ENCODE measurements at regions not wholly inside any gene's neighbourhood (a gene's known extent, or its start where the extent isn't known, plus 50 kb on each side); places are given as distances from the start of the nearest gene placed in this dataset.

DNA sequence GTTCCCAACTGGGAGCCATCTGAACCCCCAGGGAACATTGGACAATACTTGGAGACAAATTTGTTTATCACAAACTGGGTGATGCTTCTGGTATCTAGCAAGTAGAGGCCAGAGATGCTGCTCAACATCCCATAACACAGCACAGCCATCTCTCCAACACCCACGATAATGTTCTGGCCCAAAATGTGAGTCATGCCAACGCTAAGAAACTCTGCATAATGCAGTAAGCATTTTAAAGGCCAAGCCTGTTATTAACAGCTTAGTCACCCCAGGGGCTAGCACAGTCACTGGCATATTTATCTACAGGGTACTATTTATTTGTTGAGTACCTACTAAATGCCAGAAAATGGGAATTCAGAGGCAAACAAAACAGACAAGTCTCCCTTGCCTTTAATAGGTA lies 873.1 kb upstream of the TMEM132C start:
- Mint-ChIP-seq H3K4me3 (no peak overlapping the region), H3K36me3 (no peaks in the 10 kb centered on the region), H3K27ac (no peak overlapping the region), H3K9me3 (ENCODE audit: low read depth) (no peaks in the 10 kb centered on the region), H3K27me3 (peaks cover 4% of the 10 kb centered on the region), H3K4me1 (ENCODE audit: low read depth) (no peaks in the 10 kb centered on the region)

DNA sequence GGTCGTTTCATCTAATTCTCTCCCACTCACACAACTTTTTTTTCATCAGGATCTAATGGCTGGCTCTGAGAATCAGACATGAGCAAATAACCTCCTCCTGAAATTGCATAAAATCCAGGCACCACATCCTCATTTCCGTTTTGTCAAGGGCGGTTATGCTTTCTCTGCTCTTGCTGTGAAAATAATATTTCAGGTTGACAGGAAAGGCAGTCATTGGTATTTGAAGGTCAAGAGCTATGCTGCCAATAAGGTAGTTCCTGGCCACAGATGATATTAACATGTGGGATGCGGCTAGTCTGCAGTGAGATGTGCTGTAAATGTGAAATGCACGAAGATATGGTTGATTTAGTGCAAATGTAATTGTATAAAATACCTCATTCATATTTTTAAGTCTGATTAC lies 870.2 kb upstream of the TMEM132C start:
- no peak overlapping the region for H3K4me3 Mint-ChIP-seq
- H3K27me3 Mint-ChIP-seq: peaks cover 4% of the 10 kb centered on the region
- H3K27ac Mint-ChIP-seq: no peak overlapping the region
- H3K36me3 Mint-ChIP-seq: no peaks in the 10 kb centered on the region
- H3K4me1 Mint-ChIP-seq (ENCODE audit: low read depth): no peaks in the 10 kb centered on the region
- H3K9me3 Mint-ChIP-seq (ENCODE audit: low read depth): no peaks in the 10 kb centered on the region

DNA sequence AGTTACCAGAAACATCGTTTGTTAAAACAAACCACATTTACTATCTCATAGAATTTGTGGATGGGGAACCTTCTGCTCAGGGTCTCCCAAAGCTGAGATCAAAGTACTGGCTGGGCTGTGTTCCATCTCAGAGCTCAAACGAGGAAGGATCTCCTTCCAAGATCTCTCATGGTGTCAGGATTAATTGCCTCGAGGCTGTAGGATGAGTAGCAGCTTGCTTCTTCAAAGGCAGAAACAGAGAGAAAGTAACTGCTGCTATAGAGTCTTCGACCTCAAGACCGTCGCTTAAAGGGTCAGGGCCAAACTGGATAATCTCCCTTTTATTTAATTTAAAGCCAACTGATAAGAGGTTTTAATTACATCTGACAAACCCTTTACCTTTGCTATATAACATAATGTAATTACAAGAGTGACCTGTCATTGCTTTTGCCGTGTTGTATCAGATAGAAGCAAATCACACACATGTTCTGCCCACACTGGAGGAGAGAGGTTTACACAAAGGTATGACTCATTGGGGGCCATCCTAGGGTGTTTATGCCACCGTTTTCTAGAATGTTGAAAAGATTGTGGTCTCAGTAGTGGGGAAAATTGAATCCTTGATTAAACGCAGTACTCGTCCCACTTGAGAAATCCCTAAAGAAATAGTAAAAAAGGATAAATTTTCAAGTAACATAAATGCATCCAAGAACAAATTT lies 868.8 kb upstream of the TMEM132C start:
- Mint-ChIP-seq H3K36me3 (no peaks in the 10 kb centered on the region), H3K27ac (no peak overlapping the region), H3K9me3 (ENCODE audit: low read depth) (no peaks in the 10 kb centered on the region), H3K4me1 (ENCODE audit: low read depth) (no peaks in the 10 kb centered on the region), H3K27me3 (peaks cover 2% of the 10 kb centered on the region), H3K4me3 (no peak overlapping the region)

DNA sequence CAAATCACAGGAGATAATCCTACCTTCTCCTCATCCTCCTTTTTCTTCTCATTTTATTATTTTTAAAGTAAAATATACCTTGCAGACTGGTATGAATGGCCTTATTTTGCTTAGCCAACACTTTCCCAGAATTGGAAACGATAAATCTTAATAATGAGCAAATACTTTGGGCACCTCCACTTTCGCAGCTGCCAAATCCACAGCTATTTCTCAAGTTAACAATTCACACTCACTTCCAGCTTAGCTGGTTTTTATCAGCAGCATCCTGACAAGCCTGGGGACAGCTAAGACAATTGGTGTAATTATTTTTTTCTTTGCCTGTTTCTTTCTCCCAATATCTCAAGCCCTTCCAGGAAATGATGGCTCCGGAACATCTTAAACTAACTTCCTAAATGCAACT lies 867.5 kb upstream of the TMEM132C start:
- H3K9me3 Mint-ChIP-seq (ENCODE audit: low read depth): no peaks in the 10 kb centered on the region
- no peaks in the 10 kb centered on the region for H3K27me3 Mint-ChIP-seq
- H3K36me3 Mint-ChIP-seq: no peaks in the 10 kb centered on the region
- H3K4me3 Mint-ChIP-seq: no peak overlapping the region
- H3K27ac Mint-ChIP-seq: no peak overlapping the region
- no peaks in the 10 kb centered on the region for H3K4me1 Mint-ChIP-seq (ENCODE audit: low read depth)

DNA sequence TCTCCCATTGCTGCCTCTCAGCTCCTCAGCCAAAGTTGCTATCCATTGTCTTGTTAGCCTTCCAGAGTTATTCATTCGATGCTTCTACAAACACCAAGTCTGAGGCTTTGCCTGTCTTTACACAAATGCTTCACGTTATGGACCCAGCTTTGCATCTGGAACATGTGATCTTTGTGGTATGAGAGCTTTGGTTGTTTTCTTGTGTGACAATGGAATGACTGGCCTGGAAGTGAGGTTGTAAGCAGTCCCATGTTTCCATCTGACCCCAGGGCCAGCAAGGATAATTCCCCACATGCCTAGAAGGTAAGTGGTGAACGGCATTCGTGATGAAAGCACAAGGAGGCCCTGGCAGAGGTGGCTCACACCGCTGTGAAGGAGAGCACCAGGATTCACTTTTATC lies 866.7 kb upstream of the TMEM132C start:
- Mint-ChIP-seq H3K9me3 (ENCODE audit: low read depth) (no peaks in the 10 kb centered on the region), H3K36me3 (no peaks in the 10 kb centered on the region)

DNA sequence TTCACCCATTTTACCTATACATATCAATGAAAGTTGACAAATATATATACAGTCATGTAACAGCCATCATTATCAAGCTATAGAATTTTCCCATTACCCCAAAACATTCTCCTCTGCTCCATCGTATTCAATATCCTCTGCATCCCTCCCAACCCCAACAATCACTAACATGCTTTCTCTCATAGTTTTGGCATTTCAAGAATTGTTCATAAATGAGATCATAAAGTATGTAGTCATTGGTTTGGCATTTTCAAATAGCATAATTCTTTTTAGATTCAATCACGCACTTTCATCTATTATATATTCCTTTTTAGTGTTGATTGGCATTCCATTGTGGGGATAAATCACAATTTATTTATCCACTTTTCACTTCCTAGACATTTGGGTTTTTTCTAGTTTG lies 866.0 kb upstream of the TMEM132C start:
- H3K36me3 Mint-ChIP-seq: no peaks in the 10 kb centered on the region
- H3K9me3 Mint-ChIP-seq (ENCODE audit: low read depth): no peaks in the 10 kb centered on the region
- H3K27me3 Mint-ChIP-seq: no peaks in the 10 kb centered on the region
- no peak overlapping the region for H3K27ac Mint-ChIP-seq
- no peaks in the 10 kb centered on the region for H3K4me1 Mint-ChIP-seq (ENCODE audit: low read depth)
- H3K4me3 Mint-ChIP-seq: no peak overlapping the region

More for the DNA sequence above, 866.7 kb upstream of the TMEM132C start:
- no peak overlapping the region for H3K27ac Mint-ChIP-seq
- H3K4me1 Mint-ChIP-seq (ENCODE audit: low read depth): no peaks in the 10 kb centered on the region
- H3K4me3 Mint-ChIP-seq: no peak overlapping the region
- H3K27me3 Mint-ChIP-seq: no peaks in the 10 kb centered on the region

DNA sequence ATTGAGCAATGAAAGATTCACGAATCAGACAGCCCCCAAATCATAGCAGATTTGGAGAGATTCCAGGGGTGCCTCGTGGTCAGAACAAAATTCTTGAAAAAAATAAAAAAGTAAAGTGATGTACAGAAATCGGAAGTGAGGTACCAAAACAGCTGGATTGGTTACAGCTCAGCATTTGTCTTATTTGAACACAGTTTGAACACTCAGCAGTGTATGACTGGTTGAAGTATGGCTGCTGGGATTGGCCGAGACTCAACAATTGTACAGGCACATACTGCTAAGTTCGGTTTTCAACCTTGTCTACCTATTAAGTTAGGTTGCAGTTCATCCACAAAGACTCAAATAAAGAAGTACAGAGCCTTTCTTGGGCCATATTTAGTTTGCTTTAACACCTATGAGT lies 865.4 kb upstream of the TMEM132C start:
- no peak overlapping the region for H3K27ac Mint-ChIP-seq
- no peak overlapping the region for H3K4me3 Mint-ChIP-seq
- no peaks in the 10 kb centered on the region for H3K4me1 Mint-ChIP-seq (ENCODE audit: low read depth)
- no peaks in the 10 kb centered on the region for H3K27me3 Mint-ChIP-seq
- H3K36me3 Mint-ChIP-seq: no peaks in the 10 kb centered on the region
- H3K9me3 Mint-ChIP-seq (ENCODE audit: low read depth): no peaks in the 10 kb centered on the region

DNA sequence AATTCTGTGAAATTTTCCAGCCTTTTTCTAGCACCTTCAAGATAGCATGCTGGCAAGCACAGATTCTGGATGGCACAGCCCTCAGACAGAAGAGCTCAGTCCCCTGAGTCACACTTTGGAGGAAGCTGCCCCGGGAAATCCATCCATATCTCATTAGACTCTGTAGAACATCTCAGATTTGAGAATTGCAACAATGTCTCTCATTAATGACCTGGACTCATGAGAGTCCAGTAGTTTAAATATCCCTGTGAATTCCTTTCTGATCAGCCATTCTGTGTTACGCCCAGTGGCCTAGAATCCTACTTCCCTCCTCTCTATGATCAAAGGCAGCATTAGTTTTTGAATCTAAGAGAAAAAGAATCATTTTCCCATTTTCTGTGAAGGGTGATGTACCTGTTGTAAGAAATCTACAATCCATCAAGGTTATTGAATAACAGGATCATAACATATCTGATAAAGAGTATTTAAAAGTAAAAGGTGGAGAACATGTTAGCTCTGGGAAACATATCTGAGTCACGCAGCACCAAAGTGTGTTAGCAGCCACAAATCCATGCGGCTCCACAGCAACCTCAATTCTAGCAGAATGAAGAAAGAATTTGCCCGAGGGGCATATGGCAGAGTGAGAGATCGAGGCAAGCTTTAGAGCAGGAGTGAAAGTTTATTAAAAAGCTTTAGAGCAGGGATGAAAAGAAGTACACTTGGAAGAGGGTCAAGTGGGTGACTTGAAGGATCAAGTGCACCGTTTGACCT lies 855.6 kb upstream of the TMEM132C start:
- Mint-ChIP-seq H3K36me3 (no peaks in the 10 kb centered on the region), H3K27me3 (no peaks in the 10 kb centered on the region), H3K4me1 (ENCODE audit: low read depth) (no peaks in the 10 kb centered on the region), H3K27ac (no peak overlapping the region), H3K9me3 (ENCODE audit: low read depth) (no peaks in the 10 kb centered on the region), H3K4me3 (no peak overlapping the region)

DNA sequence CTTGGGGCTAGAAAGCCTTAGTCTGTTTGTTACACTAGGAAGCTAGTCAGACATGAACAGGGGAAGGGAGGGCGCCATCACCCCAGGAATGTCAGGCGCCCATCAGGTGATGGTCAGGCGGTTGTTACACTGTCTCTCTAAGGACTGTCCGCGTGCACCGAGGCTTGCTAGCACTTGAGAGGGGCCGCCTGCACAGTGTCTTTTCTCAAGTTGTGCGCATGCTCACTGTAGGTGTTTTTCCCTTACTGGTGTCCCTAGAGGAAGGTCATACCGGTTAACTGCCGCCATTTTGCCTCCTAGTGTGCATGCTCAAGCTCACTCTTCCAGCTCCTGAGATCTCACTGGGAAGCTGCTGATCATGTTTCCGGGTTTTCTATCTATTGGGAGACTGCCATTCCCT lies 855.0 kb upstream of the TMEM132C start:
- H3K4me3 Mint-ChIP-seq: no peak overlapping the region
- no peaks in the 10 kb centered on the region for H3K4me1 Mint-ChIP-seq (ENCODE audit: low read depth)
- H3K36me3 Mint-ChIP-seq: no peaks in the 10 kb centered on the region
- no peak overlapping the region for H3K27ac Mint-ChIP-seq
- H3K27me3 Mint-ChIP-seq: no peaks in the 10 kb centered on the region
- H3K9me3 Mint-ChIP-seq (ENCODE audit: low read depth): peaks cover 3% of the 10 kb centered on the region

DNA sequence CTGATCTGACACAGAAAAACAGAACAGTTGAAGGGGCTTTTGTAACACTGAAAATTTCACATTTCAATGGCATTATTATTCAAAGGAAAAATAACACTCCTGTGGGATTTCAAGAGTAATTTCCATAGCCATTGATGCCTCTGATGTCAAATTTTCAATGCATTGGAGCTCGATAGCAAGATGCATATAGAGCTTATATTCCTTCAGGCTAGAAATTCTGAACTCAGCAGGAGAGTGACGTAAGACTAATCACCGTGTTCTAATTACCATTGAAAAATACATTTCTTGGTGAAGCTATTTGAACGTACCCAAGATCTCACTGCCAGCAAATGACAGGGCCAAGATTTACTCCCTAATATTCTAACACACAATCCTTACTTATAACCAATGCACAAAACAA lies 854.1 kb upstream of the TMEM132C start:
- Mint-ChIP-seq H3K9me3 (ENCODE audit: low read depth) (peaks cover 8% of the 10 kb centered on the region), H3K4me1 (ENCODE audit: low read depth) (no peaks in the 10 kb centered on the region), H3K27ac (no peak overlapping the region), H3K36me3 (no peaks in the 10 kb centered on the region), H3K4me3 (no peak overlapping the region), H3K27me3 (no peaks in the 10 kb centered on the region)

DNA sequence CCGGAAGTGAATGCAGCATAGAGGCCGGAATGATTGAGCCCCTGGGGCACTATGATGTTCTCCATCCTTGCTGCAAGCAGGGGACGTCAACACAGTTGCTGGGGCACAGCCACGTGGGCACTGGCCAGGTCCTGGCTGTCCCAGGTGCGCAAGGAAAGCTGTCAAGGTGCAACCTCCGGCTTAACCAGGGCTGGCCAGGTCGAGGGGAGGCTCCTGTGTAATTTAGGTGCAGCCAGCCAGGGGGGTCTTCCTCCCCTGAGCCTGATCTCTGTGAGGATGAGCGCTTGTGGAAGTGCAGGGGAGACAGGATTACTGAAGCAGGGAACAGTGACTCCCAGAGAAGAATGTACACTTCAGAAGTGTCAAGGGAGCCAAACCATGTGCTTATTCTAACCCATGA lies 852.8 kb upstream of the TMEM132C start:
- no peaks in the 10 kb centered on the region for H3K36me3 Mint-ChIP-seq
- no peak overlapping the region for H3K27ac Mint-ChIP-seq
- H3K27me3 Mint-ChIP-seq: no peaks in the 10 kb centered on the region
- H3K4me3 Mint-ChIP-seq: no peak overlapping the region
- peaks cover 10% of the 10 kb centered on the region for H3K9me3 Mint-ChIP-seq (ENCODE audit: low read depth)
- no peaks in the 10 kb centered on the region for H3K4me1 Mint-ChIP-seq (ENCODE audit: low read depth)

DNA sequence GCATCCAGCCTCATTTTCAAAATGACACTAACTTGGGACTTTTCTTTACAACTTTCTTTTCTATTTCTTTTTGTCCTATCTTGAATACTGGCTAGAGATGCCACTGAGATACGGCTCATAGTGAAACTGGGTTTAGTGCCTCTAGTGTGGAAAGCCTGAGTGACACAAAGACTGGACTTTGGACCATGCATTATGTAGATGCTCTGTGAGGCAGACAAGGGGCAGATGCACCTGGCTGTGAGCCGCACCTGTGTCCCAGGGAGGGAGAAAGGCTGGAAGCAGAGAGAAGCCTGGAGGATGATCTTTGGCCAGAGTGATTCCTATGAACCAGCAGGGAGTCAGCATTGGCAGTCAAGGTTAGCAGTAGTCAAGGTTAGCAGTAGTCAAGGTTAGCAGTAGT lies 852.3 kb upstream of the TMEM132C start:
- H3K9me3 Mint-ChIP-seq (ENCODE audit: low read depth): peaks cover 10% of the 10 kb centered on the region
- no peaks in the 10 kb centered on the region for H3K4me1 Mint-ChIP-seq (ENCODE audit: low read depth)
- no peaks in the 10 kb centered on the region for H3K36me3 Mint-ChIP-seq
- H3K4me3 Mint-ChIP-seq: no peak overlapping the region
- H3K27me3 Mint-ChIP-seq: no peaks in the 10 kb centered on the region
- H3K27ac Mint-ChIP-seq: no peak overlapping the region

DNA sequence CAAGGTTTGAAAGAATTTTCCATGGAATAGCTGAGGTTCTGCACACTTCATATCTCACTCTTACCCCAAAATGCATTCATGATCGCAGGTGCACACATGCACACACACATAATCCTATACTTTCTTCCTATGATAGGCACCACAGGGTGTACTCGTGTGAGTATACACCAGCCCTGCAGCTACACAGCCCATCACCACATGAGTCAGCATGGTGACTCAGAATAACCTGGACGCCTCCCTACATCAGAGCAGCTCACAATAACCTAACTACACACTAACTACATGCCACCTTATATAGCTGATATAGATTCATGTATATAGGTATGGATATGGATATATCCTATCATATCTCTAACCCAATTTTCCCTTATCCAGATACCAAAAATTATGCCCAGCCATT lies 850.2 kb upstream of the TMEM132C start:
- Mint-ChIP-seq H3K36me3 (no peaks in the 10 kb centered on the region), H3K9me3 (ENCODE audit: low read depth) (peaks cover 10% of the 10 kb centered on the region), H3K27me3 (peaks cover 2% of the 10 kb centered on the region), H3K4me3 (no peak overlapping the region), H3K27ac (no peak overlapping the region), H3K4me1 (ENCODE audit: low read depth) (no peaks in the 10 kb centered on the region)

DNA sequence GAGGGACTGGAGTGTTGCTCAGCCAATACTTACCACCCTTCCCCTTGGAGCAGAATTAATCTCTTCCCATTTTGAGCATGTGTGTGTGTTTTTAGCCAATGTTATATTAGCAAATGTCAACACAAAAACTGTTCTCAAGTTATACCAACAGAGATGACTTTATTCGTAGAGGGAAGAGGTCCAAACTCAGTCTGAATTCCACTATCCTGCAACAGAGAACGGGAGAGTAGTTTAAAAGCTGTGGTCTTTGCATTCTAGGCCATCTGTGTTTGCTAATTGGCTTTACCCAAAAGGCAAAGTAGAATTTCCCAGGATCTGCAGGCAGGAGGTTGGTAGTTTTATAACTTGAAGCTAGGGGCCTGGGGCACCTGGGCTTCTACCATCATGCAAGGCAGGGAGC lies 847.9 kb upstream of the TMEM132C start:
- H3K36me3 Mint-ChIP-seq: no peaks in the 10 kb centered on the region
- peaks cover 2% of the 10 kb centered on the region for H3K27me3 Mint-ChIP-seq
- H3K4me1 Mint-ChIP-seq (ENCODE audit: low read depth): no peaks in the 10 kb centered on the region
- no peak overlapping the region for H3K4me3 Mint-ChIP-seq
- no peak overlapping the region for H3K27ac Mint-ChIP-seq
- peaks cover 10% of the 10 kb centered on the region for H3K9me3 Mint-ChIP-seq (ENCODE audit: low read depth)

DNA sequence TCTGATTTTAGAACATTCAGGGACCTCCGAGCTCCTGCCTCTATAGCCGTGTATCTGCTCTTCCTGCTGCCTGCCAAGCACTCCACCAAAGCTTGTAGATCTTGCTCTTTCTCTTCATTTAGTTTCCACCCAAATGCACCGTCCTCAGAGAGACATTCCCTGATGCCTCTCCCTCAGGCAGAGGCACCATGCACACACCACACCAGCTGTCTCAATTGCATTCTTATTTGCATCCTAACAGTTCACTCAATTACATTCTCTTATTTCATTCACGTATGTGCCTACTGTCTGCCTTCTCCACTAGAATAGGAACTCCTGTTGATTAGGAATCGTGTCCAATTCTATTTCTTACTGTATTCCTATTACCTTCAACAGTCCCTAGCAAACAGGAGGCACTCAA lies 845.4 kb upstream of the TMEM132C start:
- no peak overlapping the region for H3K4me3 Mint-ChIP-seq
- H3K36me3 Mint-ChIP-seq: no peaks in the 10 kb centered on the region
- H3K4me1 Mint-ChIP-seq (ENCODE audit: low read depth): no peaks in the 10 kb centered on the region
- H3K27ac Mint-ChIP-seq: no peak overlapping the region
- peaks cover 10% of the 10 kb centered on the region for H3K9me3 Mint-ChIP-seq (ENCODE audit: low read depth)
- peaks cover 2% of the 10 kb centered on the region for H3K27me3 Mint-ChIP-seq
